ENCODE measurements at regions not wholly inside any gene's neighbourhood (a gene's known extent, or its start where the extent isn't known, plus 50 kb on each side); places are given as distances from the start of the nearest gene placed in this dataset.

DNA sequence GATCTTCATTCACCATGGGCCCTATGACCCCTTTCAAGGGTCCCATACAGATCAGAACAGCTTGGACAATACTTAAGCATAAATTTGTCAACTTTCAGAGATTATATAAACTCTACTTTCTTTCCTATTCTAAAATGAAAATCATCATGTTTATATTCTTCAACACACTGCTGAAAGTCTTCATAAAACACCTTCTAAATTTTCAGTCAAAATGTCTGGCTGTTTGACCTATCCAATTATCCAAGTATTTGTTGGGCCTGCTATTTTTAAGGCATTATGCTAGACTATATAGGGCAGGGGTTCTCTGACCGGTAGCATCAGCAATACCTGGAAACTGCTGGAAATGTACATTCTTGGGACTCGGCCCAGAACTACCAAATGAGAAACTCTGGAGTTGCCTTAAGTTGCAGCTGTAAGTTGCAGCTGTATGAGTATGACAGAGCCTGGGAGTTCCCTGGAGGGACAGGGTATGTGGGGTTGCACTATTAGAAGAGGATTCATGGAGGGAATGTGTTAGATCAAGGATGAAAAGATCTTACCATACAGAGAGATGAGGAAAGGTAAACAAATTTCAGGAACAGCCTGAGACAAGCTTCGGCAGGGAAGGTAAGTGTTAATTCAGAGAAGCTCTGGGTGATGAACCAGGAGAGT lies 293.0 kb downstream of the ADGB start:
- ChIA-PET CTCF (no interaction called here), POLR2A (no interaction called here)
- TF ChIP-seq ZNF384 (IDR thresholded peaks at IDR 0.05) (no peak), SP1 (IDR thresholded peaks at IDR 0.05) (no peak), HDGF (IDR thresholded peaks at IDR 0.05; ENCODE audit: borderline replicate concordance) (no peak), FOXK2 (IDR thresholded peaks at IDR 0.05) (no peak), ARNT (IDR thresholded peaks at IDR 0.05) (no peak), FOXM1 (IDR thresholded peaks at IDR 0.05; ENCODE audit: borderline replicate concordance) (no peak), LEF1 (IDR thresholded peaks at IDR 0.05; ENCODE audit: borderline replicate concordance) (no peak), BHLHE40 (IDR thresholded peaks at IDR 0.05; ENCODE audit: borderline replicate concordance) (no peak), SUZ12 (IDR thresholded peaks at IDR 0.05) (no peak), TARDBP (IDR thresholded peaks at IDR 0.05) (no peak)
- TF ChIP-seq, protein P1, sequence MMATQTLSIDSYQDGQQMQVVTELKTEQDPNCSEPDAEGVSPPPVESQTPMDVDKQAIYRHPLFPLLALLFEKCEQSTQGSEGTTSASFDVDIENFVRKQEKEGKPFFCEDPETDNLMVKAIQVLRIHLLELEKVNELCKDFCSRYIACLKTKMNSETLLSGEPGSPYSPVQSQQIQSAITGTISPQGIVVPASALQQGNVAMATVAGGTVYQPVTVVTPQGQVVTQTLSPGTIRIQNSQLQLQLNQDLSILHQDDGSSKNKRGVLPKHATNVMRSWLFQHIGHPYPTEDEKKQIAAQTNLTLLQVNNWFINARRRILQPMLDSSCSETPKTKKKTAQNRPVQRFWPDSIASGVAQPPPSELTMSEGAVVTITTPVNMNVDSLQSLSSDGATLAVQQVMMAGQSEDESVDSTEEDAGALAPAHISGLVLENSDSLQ (IDR thresholded peaks at IDR 0.05) = no peak
- no peak for DNase-seq (ENCODE audit: extremely low spot score)

DNA sequence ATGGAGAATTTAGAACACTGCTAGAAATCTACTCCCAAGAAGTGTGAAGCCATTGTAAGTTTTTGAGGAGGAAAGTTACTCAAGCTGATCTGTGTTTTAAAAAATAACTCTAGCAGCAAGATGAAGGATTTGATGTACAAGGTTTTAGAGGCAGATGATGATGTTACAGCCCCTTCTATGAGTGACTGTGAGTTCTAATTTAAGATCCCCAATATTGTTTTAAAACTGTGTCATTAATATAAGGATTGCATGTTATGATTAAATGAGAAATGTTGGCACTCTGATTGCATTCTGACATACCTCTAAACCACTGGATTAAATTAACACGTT lies 293.5 kb downstream of the ADGB start:
- TF ChIP-seq BHLHE40 (IDR thresholded peaks at IDR 0.05; ENCODE audit: borderline replicate concordance) (no peak), SUZ12 (IDR thresholded peaks at IDR 0.05) (no peak), TARDBP (IDR thresholded peaks at IDR 0.05) (no peak), LEF1 (IDR thresholded peaks at IDR 0.05; ENCODE audit: borderline replicate concordance) (no peak), ZNF384 (IDR thresholded peaks at IDR 0.05) (no peak), FOXM1 (IDR thresholded peaks at IDR 0.05; ENCODE audit: borderline replicate concordance) (no peak), L3MBTL2 (conservative IDR thresholded peaks at IDR 0.05) (no peak), NFRKB (IDR thresholded peaks at IDR 0.05) (no peak), ELF4 (IDR thresholded peaks at IDR 0.05) (no peak), FOXK2 (IDR thresholded peaks at IDR 0.05) (no peak), HDGF (IDR thresholded peaks at IDR 0.05; ENCODE audit: borderline replicate concordance) (no peak), CTBP1 (IDR thresholded peaks at IDR 0.05; ENCODE audit: borderline replicate concordance) (no peak), ARNT (IDR thresholded peaks at IDR 0.05) (no peak), FOXA1 (IDR thresholded peaks at IDR 0.05) (no peak), SP1 (IDR thresholded peaks at IDR 0.05) (no peak)
- TF ChIP-seq, protein P1 (IDR thresholded peaks at IDR 0.05) = no peak
- DNase-seq (ENCODE audit: extremely low spot score) = no peak
- POLR2A ChIA-PET = no interaction called here
- CTCF ChIA-PET = no interaction called here

DNA sequence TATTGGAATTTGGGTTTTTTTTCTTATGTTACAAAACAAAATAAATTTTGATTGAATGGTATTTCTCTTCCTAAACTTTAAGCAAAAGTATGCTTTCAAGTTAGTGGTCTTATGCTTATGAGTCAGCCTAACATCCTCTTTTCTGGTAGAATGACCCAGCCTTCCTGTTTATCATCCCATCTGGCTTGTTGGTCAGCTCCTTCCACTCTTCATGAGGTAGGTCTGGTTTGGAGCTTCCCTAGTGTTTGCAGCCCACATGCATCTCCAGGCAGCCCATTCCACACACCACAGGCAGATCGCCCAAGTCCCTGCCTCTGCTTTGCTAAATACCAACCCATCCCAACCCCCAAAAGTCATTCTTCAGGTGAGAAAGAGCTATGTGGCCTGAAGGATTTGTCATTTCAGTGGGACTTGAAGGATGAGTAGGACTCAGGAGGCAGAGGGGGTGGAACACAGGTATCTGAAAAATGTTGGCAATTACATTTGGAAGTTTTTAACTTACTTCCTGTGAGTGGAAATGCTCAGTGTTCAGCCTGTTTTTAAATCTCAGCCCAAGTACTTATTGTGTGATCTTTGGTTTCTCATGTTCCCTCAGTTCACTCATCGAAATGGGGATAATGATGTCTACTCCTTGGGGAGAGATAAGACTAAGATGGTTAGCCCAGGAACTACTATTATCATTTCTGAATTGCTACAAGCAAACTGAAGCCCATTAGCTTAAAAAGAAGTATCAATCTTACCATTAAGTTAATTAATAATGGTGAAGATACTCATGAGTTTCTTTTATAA lies 294.0 kb downstream of the ADGB start:
- DNase-seq (ENCODE audit: extremely low spot score) = no peak
- CTCF ChIA-PET = no interaction called here

DNA sequence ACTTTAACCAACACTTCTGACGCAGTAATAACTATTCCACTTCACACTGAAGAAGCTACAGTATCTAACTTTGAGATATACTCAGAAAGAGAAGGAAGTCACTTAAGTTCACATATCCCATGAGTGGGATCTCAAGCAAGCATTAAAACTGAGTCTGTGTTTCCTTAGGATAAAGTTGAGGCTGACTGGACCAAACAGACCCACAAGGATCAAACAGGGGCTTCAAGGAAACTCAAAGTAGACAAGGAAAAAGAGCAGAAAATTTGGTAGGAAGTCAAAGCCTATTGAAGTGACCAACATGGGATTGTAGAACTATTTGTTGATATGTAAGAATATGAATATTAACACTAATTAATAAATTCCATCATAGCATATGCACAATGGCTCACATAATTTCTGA lies 294.9 kb downstream of the ADGB start:
- no peak for TF ChIP-seq ELF4 (IDR thresholded peaks at IDR 0.05)
- no peak for TF ChIP-seq TARDBP (IDR thresholded peaks at IDR 0.05)
- TF ChIP-seq CTBP1 (IDR thresholded peaks at IDR 0.05; ENCODE audit: borderline replicate concordance) = no peak
- no peak for TF ChIP-seq BHLHE40 (IDR thresholded peaks at IDR 0.05; ENCODE audit: borderline replicate concordance)
- TF ChIP-seq NFRKB (IDR thresholded peaks at IDR 0.05) = no peak
- TF ChIP-seq FOXM1 (IDR thresholded peaks at IDR 0.05; ENCODE audit: borderline replicate concordance) = no peak
- TF ChIP-seq HDGF (IDR thresholded peaks at IDR 0.05; ENCODE audit: borderline replicate concordance) = no peak
- TF ChIP-seq, protein P1 (IDR thresholded peaks at IDR 0.05) = no peak
- TF ChIP-seq ZNF384 (IDR thresholded peaks at IDR 0.05) = no peak
- TF ChIP-seq LEF1 (IDR thresholded peaks at IDR 0.05; ENCODE audit: borderline replicate concordance) = no peak
- TF ChIP-seq FOXK2 (IDR thresholded peaks at IDR 0.05) = no peak
- TF ChIP-seq SP1 (IDR thresholded peaks at IDR 0.05) = no peak
- TF ChIP-seq FOXA1 (IDR thresholded peaks at IDR 0.05) = no peak
- TF ChIP-seq L3MBTL2 (conservative IDR thresholded peaks at IDR 0.05) = no peak
- POLR2A ChIA-PET = no interaction called here

More for the DNA sequence above, 294.0 kb downstream of the ADGB start:
- POLR2A ChIA-PET = no interaction called here
- TF ChIP-seq TARDBP (IDR thresholded peaks at IDR 0.05) = no peak
- no peak for TF ChIP-seq ELF4 (IDR thresholded peaks at IDR 0.05)
- no peak for TF ChIP-seq LEF1 (IDR thresholded peaks at IDR 0.05; ENCODE audit: borderline replicate concordance)
- TF ChIP-seq CTBP1 (IDR thresholded peaks at IDR 0.05; ENCODE audit: borderline replicate concordance) = no peak
- no peak for TF ChIP-seq BHLHE40 (IDR thresholded peaks at IDR 0.05; ENCODE audit: borderline replicate concordance)
- no peak for TF ChIP-seq FOXK2 (IDR thresholded peaks at IDR 0.05)
- no peak for TF ChIP-seq NFRKB (IDR thresholded peaks at IDR 0.05)
- TF ChIP-seq, protein P1 (IDR thresholded peaks at IDR 0.05) = no peak
- no peak for TF ChIP-seq L3MBTL2 (conservative IDR thresholded peaks at IDR 0.05)
- no peak for TF ChIP-seq SUZ12 (IDR thresholded peaks at IDR 0.05)
- no peak for TF ChIP-seq ARNT (IDR thresholded peaks at IDR 0.05)
- no peak for TF ChIP-seq FOXM1 (IDR thresholded peaks at IDR 0.05; ENCODE audit: borderline replicate concordance)

DNA sequence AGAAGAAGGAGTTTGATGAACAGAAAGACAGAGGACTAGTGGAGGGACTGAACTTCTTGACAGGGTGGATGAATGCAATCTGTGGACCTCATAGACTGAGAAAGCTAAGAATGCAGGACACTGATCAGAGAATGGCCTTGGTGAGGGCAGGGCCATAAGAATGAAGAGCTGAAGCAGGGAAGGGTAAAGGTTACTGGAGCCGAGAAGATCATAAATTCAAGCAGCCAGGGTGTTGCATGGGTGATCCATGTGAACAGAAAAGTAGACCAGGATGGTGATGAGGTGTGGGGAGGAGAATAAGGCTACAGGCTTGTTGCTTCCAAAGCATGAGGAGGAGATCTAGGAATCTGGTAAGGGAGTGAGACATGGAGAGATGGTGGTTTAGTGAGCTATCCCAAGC lies 295.9 kb downstream of the ADGB start:
- DNase-seq (ENCODE audit: extremely low spot score) = no peak
- TF ChIP-seq L3MBTL2 (conservative IDR thresholded peaks at IDR 0.05) (no peak), FOXM1 (IDR thresholded peaks at IDR 0.05; ENCODE audit: borderline replicate concordance) (no peak), CTBP1 (IDR thresholded peaks at IDR 0.05; ENCODE audit: borderline replicate concordance) (no peak), SUZ12 (IDR thresholded peaks at IDR 0.05) (no peak), FOXA1 (IDR thresholded peaks at IDR 0.05) (no peak), ZNF384 (IDR thresholded peaks at IDR 0.05) (no peak), SP1 (IDR thresholded peaks at IDR 0.05) (no peak), HDGF (IDR thresholded peaks at IDR 0.05; ENCODE audit: borderline replicate concordance) (no peak), LEF1 (IDR thresholded peaks at IDR 0.05; ENCODE audit: borderline replicate concordance) (no peak), FOXK2 (IDR thresholded peaks at IDR 0.05) (no peak)
- TF ChIP-seq, protein P1 (IDR thresholded peaks at IDR 0.05) = no peak
- CTCF ChIA-PET = no interaction called here
- POLR2A ChIA-PET = interaction anchor here (0.8 kb wide), 1 partner anchor 10 kb away, joined by 3 read pairs; no protein-coding TSS in a partner anchor

More for the DNA sequence above, 294.9 kb downstream of the ADGB start:
- CTCF ChIA-PET = no interaction called here
- no peak for DNase-seq (ENCODE audit: extremely low spot score)

Data from HEK293T (cell line).